IPS-18c (cell line): ENCODE measurements at regions not wholly inside any gene's neighbourhood (a gene's known extent, or its start where the extent isn't known, plus 50 kb on each side); places are given as distances from the start of the nearest gene placed in this dataset.

Experiments
- H3K4me3 ChIP-seq: 2 replicates; pipeline ENCODE4 v1.7.0; 2013; ENCODE audit warnings: low read depth, mild to moderate bottlenecking, low read length, moderate library complexity; ENCODE audit not compliant: insufficient read depth
- H3K9me3 ChIP-seq: one replicate; pipeline ENCODE4 v1.6.1; 2013; ENCODE audit warnings: mild to moderate bottlenecking, low read length, moderate library complexity; ENCODE audit not compliant: control insufficient read depth, insufficient read depth

DNA sequence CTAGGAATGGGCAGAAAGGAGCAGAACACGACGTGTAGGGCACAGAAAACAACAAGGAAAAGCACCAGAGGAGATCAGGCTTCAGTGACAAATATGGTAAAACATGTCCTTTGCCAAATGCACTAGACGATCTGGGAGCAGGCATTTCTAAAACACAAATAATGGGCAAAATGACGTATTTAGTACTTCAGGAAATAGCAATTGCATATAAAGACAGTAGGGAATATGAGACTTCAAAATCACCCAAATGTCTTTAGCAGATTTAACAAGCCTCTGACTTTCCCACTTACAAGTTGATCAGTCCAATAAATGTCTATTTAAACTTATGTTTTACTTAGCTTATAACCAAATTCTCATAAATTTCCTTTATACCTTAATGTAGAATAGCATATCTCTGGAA, 969.6 kb upstream of the C9orf72 start:
- H3K4me3 ChIP-seq = no peak overlapping the region
- H3K9me3 ChIP-seq = no peaks in the 10 kb centered on the region

DNA sequence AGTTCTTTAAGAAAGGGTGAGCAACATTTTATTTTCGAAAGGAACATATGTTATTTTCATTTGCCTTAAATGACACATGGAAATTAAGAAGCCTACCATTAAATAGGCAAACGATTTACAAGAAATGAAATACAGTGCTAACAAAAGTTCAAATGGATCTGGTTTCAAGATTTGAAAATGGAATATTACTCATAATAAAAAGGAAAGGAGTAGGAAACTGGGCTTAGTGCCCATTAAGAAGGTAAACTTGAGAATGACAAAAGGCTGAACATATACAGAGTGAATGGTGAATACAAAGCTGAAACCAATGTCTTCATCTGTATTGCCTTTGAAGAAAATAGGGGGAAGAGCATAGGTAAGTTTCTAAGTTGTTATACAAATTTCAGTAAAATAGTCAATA, 974.2 kb upstream of the C9orf72 start:
- Histone ChIP-seq H3K4me3 (no peak overlapping the region), H3K9me3 (no peaks in the 10 kb centered on the region)

DNA sequence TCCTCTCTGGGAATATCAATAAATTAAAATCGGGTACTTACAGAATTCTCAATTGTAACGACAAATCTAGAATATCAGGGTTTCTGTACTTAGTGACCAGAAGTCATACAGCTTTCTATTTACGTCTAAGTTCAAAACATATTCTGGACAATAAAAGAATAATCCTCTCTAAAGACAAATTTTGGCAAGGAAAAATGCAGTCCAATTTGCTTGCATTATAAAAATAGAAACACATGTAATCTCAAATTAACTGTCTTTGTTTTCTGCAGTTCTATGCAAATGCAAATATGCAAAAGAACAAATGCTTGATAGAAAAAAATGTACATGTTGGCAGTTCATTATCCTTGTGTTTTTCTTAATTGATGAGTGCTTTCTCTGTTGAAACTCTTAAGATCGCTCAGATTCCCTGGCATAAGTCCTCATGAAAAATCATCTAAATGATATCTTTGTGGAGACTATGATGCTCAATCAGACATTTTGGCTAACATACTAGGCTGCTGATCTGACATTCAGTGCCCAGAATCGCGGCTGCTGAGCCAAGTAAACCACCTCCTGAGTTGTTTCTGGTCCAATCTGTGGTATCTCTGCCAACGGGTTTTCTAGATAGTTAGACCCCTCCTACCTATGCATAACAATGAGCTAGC, 990.1 kb upstream of the C9orf72 start:
- Histone ChIP-seq H3K9me3 (no peaks in the 10 kb centered on the region), H3K4me3 (no peak overlapping the region)

DNA sequence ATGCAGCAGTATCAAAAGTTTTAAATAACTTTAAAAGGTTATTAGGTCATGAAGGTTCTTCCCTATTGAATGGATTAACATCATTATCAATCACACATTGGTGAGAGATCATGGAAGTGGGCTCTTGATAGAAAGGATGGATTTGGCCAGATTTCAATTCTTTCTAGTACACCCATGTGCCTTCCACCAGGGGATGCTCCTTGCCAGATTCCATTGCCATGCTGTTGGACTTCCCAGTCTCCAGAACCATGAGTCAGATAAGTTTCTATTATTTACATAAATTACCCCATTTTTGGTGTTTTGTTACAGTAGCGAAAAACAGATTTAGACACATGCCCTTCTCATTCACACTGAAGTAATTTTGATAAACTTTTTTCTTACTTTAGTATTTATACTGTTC, 1010.6 kb upstream of the C9orf72 start:
- Histone ChIP-seq H3K4me3 (no peak overlapping the region), H3K9me3 (no peaks in the 10 kb centered on the region)

- no peaks in the 10 kb centered on the region for H3K9me3 ChIP-seq
- no peak overlapping the region for H3K4me3 ChIP-seq
Measured at GRCh38 chr9:28584542-28584941, 1011.3 kb upstream of the C9orf72 start.

- no peaks in the 10 kb centered on the region for H3K9me3 ChIP-seq
- H3K4me3 ChIP-seq = no peak overlapping the region
Measured at GRCh38 chr9:28587052-28587451, 1013.8 kb upstream of the C9orf72 start.

DNA sequence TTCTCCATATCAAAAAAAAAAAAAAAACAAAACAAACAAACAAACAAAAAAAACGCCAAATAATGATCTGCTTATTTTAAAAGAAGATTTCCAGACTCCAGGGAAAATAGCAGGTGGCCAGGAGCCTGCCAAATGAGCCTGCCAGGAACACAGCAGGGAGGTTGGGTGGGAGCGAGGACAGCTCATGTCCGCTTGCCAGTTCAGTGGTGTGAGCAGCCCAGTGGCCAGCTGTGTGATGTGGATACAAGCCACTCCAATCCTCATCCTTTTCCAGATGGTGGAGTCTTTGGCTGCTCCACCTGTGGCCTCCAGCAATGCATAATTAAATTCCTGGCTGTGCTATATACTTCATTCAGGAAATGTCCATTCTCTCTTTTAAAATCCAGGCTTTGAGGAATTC, 1025.1 kb upstream of the C9orf72 start:
- Histone ChIP-seq H3K4me3 (no peak overlapping the region), H3K9me3 (no peaks in the 10 kb centered on the region)

- no peaks in the 10 kb centered on the region for H3K9me3 ChIP-seq
- H3K4me3 ChIP-seq = no peak overlapping the region
Measured at GRCh38 chr9:28600226-28600625, 1026.9 kb upstream of the C9orf72 start.

- Histone ChIP-seq H3K9me3 (no peaks in the 10 kb centered on the region), H3K4me3 (no peak overlapping the region)
Measured at GRCh38 chr9:28607843-28608242, 1034.6 kb upstream of the C9orf72 start.

DNA sequence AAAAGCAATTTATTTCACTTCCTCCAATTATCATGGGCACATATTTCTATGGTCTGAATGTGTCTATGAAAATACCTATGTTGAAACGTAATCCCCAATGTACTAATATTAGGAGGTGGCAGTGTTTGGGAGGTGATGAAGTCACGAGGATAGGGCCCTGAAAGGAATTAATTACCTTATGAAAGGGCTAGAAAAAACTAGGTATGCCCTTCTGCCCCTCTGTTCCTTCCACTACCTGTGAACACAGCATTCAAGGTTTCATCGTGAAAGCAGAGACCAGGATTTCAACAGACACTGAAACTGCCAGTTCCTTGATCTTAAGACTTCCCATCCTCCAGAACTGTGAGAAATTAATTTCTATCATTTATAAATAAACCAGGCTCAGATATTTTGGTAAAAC, 1037.1 kb upstream of the C9orf72 start:
- Histone ChIP-seq H3K4me3 (no peak overlapping the region), H3K9me3 (no peaks in the 10 kb centered on the region)

GRCh38 chr9:28616310-28616709, 1043.0 kb upstream of the C9orf72 start:
- no peak overlapping the region for H3K4me3 ChIP-seq
- no peaks in the 10 kb centered on the region for H3K9me3 ChIP-seq

- H3K9me3 ChIP-seq = no peaks in the 10 kb centered on the region
- no peak overlapping the region for H3K4me3 ChIP-seq
Measured at GRCh38 chr9:28620011-28620410, 1046.7 kb upstream of the C9orf72 start.

- Histone ChIP-seq H3K9me3 (no peaks in the 10 kb centered on the region), H3K4me3 (no peak overlapping the region)
Measured at GRCh38 chr9:28620661-28621060, 1047.4 kb upstream of the C9orf72 start.

- H3K9me3 ChIP-seq = no peaks in the 10 kb centered on the region
- H3K4me3 ChIP-seq = no peak overlapping the region
Measured at GRCh38 chr9:28624771-28625170, 1051.5 kb upstream of the C9orf72 start.

- Histone ChIP-seq H3K9me3 (no peaks in the 10 kb centered on the region), H3K4me3 (no peak overlapping the region)
Measured at GRCh38 chr9:28628031-28628430, 1054.8 kb upstream of the C9orf72 start.

GRCh38 chr9:28648723-28649122, 1075.4 kb upstream of the C9orf72 start:
- Histone ChIP-seq H3K9me3 (no peaks in the 10 kb centered on the region), H3K4me3 (no peak overlapping the region)

DNA sequence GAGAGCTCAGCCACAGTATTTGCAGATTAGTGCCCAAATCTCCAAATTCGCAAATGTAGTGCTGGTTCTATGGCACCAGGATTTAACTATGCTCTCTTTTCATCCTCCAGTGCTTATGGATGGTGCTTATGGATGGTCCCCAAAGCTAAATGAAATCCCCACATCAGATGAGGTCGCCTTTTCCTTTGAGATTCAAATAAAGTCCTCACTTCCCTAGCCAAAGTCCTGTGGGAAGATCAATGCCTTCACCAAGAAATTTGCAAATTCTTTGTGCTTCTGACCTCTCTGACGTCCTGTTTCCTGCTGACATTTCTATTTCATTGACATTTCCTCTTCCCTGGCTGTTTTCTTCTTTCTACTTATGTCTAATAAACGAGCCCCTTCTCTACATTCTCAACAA, 1077.0 kb upstream of the C9orf72 start:
- Histone ChIP-seq H3K9me3 (no peaks in the 10 kb centered on the region), H3K4me3 (no peak overlapping the region)

DNA sequence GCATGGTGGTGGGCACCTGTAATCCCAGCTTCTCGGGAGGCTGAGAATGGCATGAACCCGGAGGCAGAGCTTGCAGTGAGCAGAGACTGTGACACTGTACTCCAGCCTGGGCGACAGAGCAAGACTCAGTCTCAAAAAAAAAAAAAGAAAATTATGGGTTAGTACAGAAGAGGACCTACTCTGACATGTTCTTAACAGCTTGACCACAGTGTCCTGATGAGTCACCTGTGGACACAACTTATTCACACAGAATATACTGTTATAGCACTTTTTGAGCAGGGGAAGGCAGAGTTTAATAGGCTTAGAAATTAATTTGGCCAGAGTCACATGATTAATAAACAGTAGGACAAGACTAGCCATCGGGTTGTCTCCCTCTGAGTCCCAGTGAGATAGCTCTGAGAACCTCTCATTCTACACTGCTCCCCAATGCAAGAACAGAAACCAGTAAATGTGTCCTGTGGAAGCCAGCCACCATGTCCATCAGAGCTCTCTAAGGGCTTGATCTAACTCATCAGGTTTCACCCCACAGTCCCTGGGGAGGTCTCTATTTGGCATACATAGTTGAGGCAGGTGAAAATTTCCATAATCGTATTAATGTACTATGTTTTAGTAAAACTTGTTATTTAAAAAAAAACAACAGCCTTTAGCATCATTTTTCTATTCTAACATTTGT, 1077.9 kb upstream of the C9orf72 start:
- Histone ChIP-seq H3K4me3 (no peak overlapping the region), H3K9me3 (no peaks in the 10 kb centered on the region)

DNA sequence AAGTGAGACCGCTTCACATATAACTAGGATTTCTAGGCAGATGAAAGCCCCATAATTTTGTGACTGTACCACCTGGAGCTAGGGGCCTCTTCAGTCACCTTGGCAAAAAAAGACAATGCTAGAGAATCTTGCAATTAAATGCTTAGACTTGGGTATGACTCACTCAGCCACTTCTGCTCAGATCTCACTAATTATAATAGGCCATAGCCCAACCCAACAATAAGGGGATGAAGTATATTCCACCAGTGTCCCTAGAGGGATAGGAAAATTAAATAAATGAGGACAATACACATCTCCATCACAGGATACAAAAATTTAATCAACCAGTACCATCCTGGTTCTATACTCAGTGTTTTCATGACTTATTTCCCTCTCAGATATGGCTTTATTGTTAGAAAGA, 1079.9 kb upstream of the C9orf72 start:
- H3K9me3 ChIP-seq = no peaks in the 10 kb centered on the region
- no peak overlapping the region for H3K4me3 ChIP-seq
